Right atrium auricular region (tissue), 2 donors: ENCODE measurements at regions not wholly inside any gene's neighbourhood (a gene's known extent, or its start where the extent isn't known, plus 50 kb on each side); places are given as distances from the start of the nearest gene placed in this dataset.

Experiments used
- DNase-seq: peaks from one replicate; pipeline ENCODE4 v3.0.0-alpha.2; 2019; ENCODE audit warnings: low spot score
- H3K27ac ChIP-seq, 2 donors: fragments of 200-600 bp; sonication (generic); 1 replicate in 1 of 2; 2 replicates in 1 of 2; pipeline ENCODE4 v1.5.1; 2016 to 2019
- H3K27me3 ChIP-seq, 2 donors: fragments of 200-600 bp; sonication (generic); one replicate each; pipeline versions ENCODE4 v1.5.1 to v1.6.0; 2017 to 2019
- H3K36me3 ChIP-seq: fragments of 200-600 bp; sonication (generic); one replicate; pipeline ENCODE4 v1.5.1; 2016
- H3K4me1 ChIP-seq, 2 donors: fragments of 200-600 bp; sonication (generic); one replicate each; pipeline versions ENCODE4 v1.5.1 to v1.6.0; 2017 to 2019
- H3K4me3 ChIP-seq, 2 donors: fragments of 200-600 bp; sonication (generic); 1 replicate in 1 of 2; 2 replicates in 1 of 2; pipeline ENCODE4 v1.5.1; 2017 to 2019; ENCODE audit warnings: mild to moderate bottlenecking in 1 of 2, moderate library complexity in 1 of 2
- H3K9me3 ChIP-seq, 2 donors: fragments of 200-600 bp; sonication (generic); one replicate each; pipeline ENCODE4 v1.5.1; 2019
- CTCF ChIP-seq, 2 donors: fragments of 200-600 bp; sonication (generic); IDR thresholded peaks; one replicate each; pipeline ENCODE4 v1.5.1; 2019; ENCODE audit warnings: antibody characterized with exemption in 2 of 2

GRCh38 chr2:120560330-120560729 lies 175.3 kb upstream of the GLI2 start:
- no peak for TF ChIP-seq CTCF (IDR thresholded peaks at IDR 0.05)
- no peak overlapping the region for H3K27ac ChIP-seq
- DNase-seq, result no peak
- no peaks in the 10 kb centered on the region for H3K36me3 ChIP-seq
- no peaks in the 10 kb centered on the region for H3K9me3 ChIP-seq
- no peaks in the 10 kb centered on the region for H3K27me3 ChIP-seq
- H3K4me1 ChIP-seq, result peaks cover 0 to 14% of the 10 kb centered on the region in 2 donors
- no peak overlapping the region for H3K4me3 ChIP-seq

- no peaks in the 10 kb centered on the region for H3K27me3 ChIP-seq
- no peaks in the 10 kb centered on the region for H3K9me3 ChIP-seq
- DNase-seq, result no peak
- no peaks in the 10 kb centered on the region for H3K36me3 ChIP-seq
- no peak overlapping the region for H3K27ac ChIP-seq
- H3K4me3 ChIP-seq, result no peak overlapping the region
- peaks cover 0 to 26% of the 10 kb centered on the region in 2 donors for H3K4me1 ChIP-seq
- no peak for TF ChIP-seq CTCF (IDR thresholded peaks at IDR 0.05)
Measured at GRCh38 chr2:120561379-120562035, 174.2 kb upstream of the GLI2 start.

- DNase-seq, result no peak
- TF ChIP-seq CTCF (IDR thresholded peaks at IDR 0.05), result no peak
- H3K27me3 ChIP-seq, result no peaks in the 10 kb centered on the region
Measured at GRCh38 chr2:120562218-120563005, 173.3 kb upstream of the GLI2 start.

GRCh38 chr2:120563616-120564015 lies 172.1 kb upstream of the GLI2 start:
- Histone ChIP-seq H3K4me3 (no peak overlapping the region), H3K9me3 (no peaks in the 10 kb centered on the region), H3K4me1 (peaks cover 0 to 45% of the 10 kb centered on the region in 2 donors), H3K27me3 (no peaks in the 10 kb centered on the region), H3K27ac (no peak overlapping the region), H3K36me3 (no peaks in the 10 kb centered on the region)
- no peak for DNase-seq
- no peak for TF ChIP-seq CTCF (IDR thresholded peaks at IDR 0.05)

More at GRCh38 chr2:120562218-120563005, 173.3 kb upstream of the GLI2 start:
- H3K4me3 ChIP-seq, result no peak overlapping the region
- H3K9me3 ChIP-seq, result no peaks in the 10 kb centered on the region
- no peaks in the 10 kb centered on the region for H3K36me3 ChIP-seq
- H3K27ac ChIP-seq, result no peak overlapping the region
- H3K4me1 ChIP-seq, result peaks cover 0 to 34% of the 10 kb centered on the region in 2 donors

GRCh38 chr2:120564213-120565094 lies 171.2 kb upstream of the GLI2 start:
- H3K27ac ChIP-seq, result peak overlapping the region; percentile 81 to 86
- no peak for DNase-seq
- no peak overlapping the region for H3K4me3 ChIP-seq
- peaks cover 0 to 52% of the 10 kb centered on the region in 2 donors for H3K4me1 ChIP-seq
- H3K27me3 ChIP-seq, result no peaks in the 10 kb centered on the region
- no peaks in the 10 kb centered on the region for H3K9me3 ChIP-seq
- TF ChIP-seq CTCF (IDR thresholded peaks at IDR 0.05), result no peak
- H3K36me3 ChIP-seq, result no peaks in the 10 kb centered on the region
